ENCODE measurements at regions not wholly inside any gene's neighbourhood (a gene's known extent, or its start where the extent isn't known, plus 50 kb on each side); places are given as distances from the start of the nearest gene placed in this dataset.
"Not testable (repeated sequence)": the region's sequence is repeated elsewhere in the genome, so short reads cannot be mapped to it uniquely, and the experiment has no call there.

GRCh38 chr1:187985145-187985896, 1156.6 kb downstream of the PLA2G4A start:
- no peaks in the 10 kb centered on the region for H3K4me1 ChIP-seq (ENCODE audit: insufficient read depth, low read length)
- no peak overlapping the region for H3K4me3 ChIP-seq (ENCODE audit: low read length)
- no peaks in the 10 kb centered on the region for H3K27me3 ChIP-seq (ENCODE audit: insufficient read depth, low read length)
- H3K9me3 ChIP-seq (ENCODE audit: low read depth, low read length), result no peaks in the 10 kb centered on the region

GRCh38 chr1:187985897-187986654, 1157.3 kb downstream of the PLA2G4A start:
- Histone ChIP-seq H3K4me1 (ENCODE audit: insufficient read depth, low read length) (no peaks in the 10 kb centered on the region), H3K4me3 (ENCODE audit: low read length) (no peak overlapping the region), H3K9me3 (ENCODE audit: low read depth, low read length) (no peaks in the 10 kb centered on the region), H3K27me3 (ENCODE audit: insufficient read depth, low read length) (no peaks in the 10 kb centered on the region)

GRCh38 chr1:187987236-187987776, 1158.6 kb downstream of the PLA2G4A start:
- Histone ChIP-seq H3K9me3 (ENCODE audit: low read depth, low read length) (no peaks in the 10 kb centered on the region), H3K27me3 (ENCODE audit: insufficient read depth, low read length) (no peaks in the 10 kb centered on the region), H3K4me3 (ENCODE audit: low read length) (no peak overlapping the region), H3K4me1 (ENCODE audit: insufficient read depth, low read length) (no peaks in the 10 kb centered on the region)

GRCh38 chr1:187991944-187992343, 1163.2 kb downstream of the PLA2G4A start:
- peaks cover 4% of the 10 kb centered on the region for H3K9me3 ChIP-seq (ENCODE audit: low read depth, low read length)
- no peak overlapping the region for H3K4me3 ChIP-seq (ENCODE audit: low read length)
- H3K4me1 ChIP-seq (ENCODE audit: insufficient read depth, low read length), result no peaks in the 10 kb centered on the region
- H3K27me3 ChIP-seq (ENCODE audit: insufficient read depth, low read length), result no peaks in the 10 kb centered on the region

GRCh38 chr1:187996780-187997179, 1168.0 kb downstream of the PLA2G4A start:
- peaks cover 4% of the 10 kb centered on the region for H3K9me3 ChIP-seq (ENCODE audit: low read depth, low read length)
- H3K4me3 ChIP-seq (ENCODE audit: low read length), result no peak overlapping the region
- no peaks in the 10 kb centered on the region for H3K4me1 ChIP-seq (ENCODE audit: insufficient read depth, low read length)
- H3K27me3 ChIP-seq (ENCODE audit: insufficient read depth, low read length), result no peaks in the 10 kb centered on the region

GRCh38 chr1:187999973-188000372, 1171.2 kb downstream of the PLA2G4A start:
- peaks cover 4% of the 10 kb centered on the region for H3K9me3 ChIP-seq (ENCODE audit: low read depth, low read length)
- no peak overlapping the region for H3K4me3 ChIP-seq (ENCODE audit: low read length)
- no peaks in the 10 kb centered on the region for H3K27me3 ChIP-seq (ENCODE audit: insufficient read depth, low read length)
- H3K4me1 ChIP-seq (ENCODE audit: insufficient read depth, low read length), result no peaks in the 10 kb centered on the region

GRCh38 chr1:188003687-188004086, 1174.9 kb downstream of the PLA2G4A start:
- H3K9me3 ChIP-seq (ENCODE audit: low read depth, low read length); H3K4me1 ChIP-seq (ENCODE audit: insufficient read depth, low read length); H3K4me3 ChIP-seq (ENCODE audit: low read length); H3K27me3 ChIP-seq (ENCODE audit: insufficient read depth, low read length): not testable (repeated sequence)

GRCh38 chr1:188004849-188005248, 1176.1 kb downstream of the PLA2G4A start:
- no peak overlapping the region for H3K4me3 ChIP-seq (ENCODE audit: low read length)
- no peaks in the 10 kb centered on the region for H3K4me1 ChIP-seq (ENCODE audit: insufficient read depth, low read length)
- H3K9me3 ChIP-seq (ENCODE audit: low read depth, low read length), result peaks cover 4% of the 10 kb centered on the region
- H3K27me3 ChIP-seq (ENCODE audit: insufficient read depth, low read length), result no peaks in the 10 kb centered on the region

- H3K4me3 ChIP-seq (ENCODE audit: low read length), result no peak overlapping the region
- H3K4me1 ChIP-seq (ENCODE audit: insufficient read depth, low read length), result no peaks in the 10 kb centered on the region
- H3K9me3 ChIP-seq (ENCODE audit: low read depth, low read length), result peaks cover 4% of the 10 kb centered on the region
- no peaks in the 10 kb centered on the region for H3K27me3 ChIP-seq (ENCODE audit: insufficient read depth, low read length)
Measured at GRCh38 chr1:188006354-188006753, 1177.6 kb downstream of the PLA2G4A start.

GRCh38 chr1:188013222-188013849, 1184.6 kb downstream of the PLA2G4A start:
- H3K4me1 ChIP-seq (ENCODE audit: insufficient read depth, low read length), result not testable (repeated sequence)

GRCh38 chr1:188017921-188018320, 1189.2 kb downstream of the PLA2G4A start:
- no peak overlapping the region for H3K4me3 ChIP-seq (ENCODE audit: low read length)
- H3K27me3 ChIP-seq (ENCODE audit: insufficient read depth, low read length), result no peaks in the 10 kb centered on the region
- no peaks in the 10 kb centered on the region for H3K9me3 ChIP-seq (ENCODE audit: low read depth, low read length)
- no peaks in the 10 kb centered on the region for H3K4me1 ChIP-seq (ENCODE audit: insufficient read depth, low read length)

More at GRCh38 chr1:188013222-188013849, 1184.6 kb downstream of the PLA2G4A start:
- not testable (repeated sequence) for H3K27me3 ChIP-seq (ENCODE audit: insufficient read depth, low read length); H3K4me3 ChIP-seq (ENCODE audit: low read length); H3K9me3 ChIP-seq (ENCODE audit: low read depth, low read length)

- Histone ChIP-seq H3K9me3 (ENCODE audit: low read depth, low read length) (no peaks in the 10 kb centered on the region), H3K4me1 (ENCODE audit: insufficient read depth, low read length) (no peaks in the 10 kb centered on the region), H3K27me3 (ENCODE audit: insufficient read depth, low read length) (no peaks in the 10 kb centered on the region), H3K4me3 (ENCODE audit: low read length) (no peak overlapping the region)
Measured at GRCh38 chr1:188022661-188023060, 1193.9 kb downstream of the PLA2G4A start.

GRCh38 chr1:188023206-188023605, 1194.5 kb downstream of the PLA2G4A start:
- Histone ChIP-seq H3K4me1 (ENCODE audit: insufficient read depth, low read length) (no peaks in the 10 kb centered on the region), H3K4me3 (ENCODE audit: low read length) (no peak overlapping the region), H3K9me3 (ENCODE audit: low read depth, low read length) (no peaks in the 10 kb centered on the region), H3K27me3 (ENCODE audit: insufficient read depth, low read length) (no peaks in the 10 kb centered on the region)

GRCh38 chr1:188027613-188028012, 1198.9 kb downstream of the PLA2G4A start:
- Histone ChIP-seq H3K27me3 (ENCODE audit: insufficient read depth, low read length) (no peaks in the 10 kb centered on the region), H3K4me3 (ENCODE audit: low read length) (no peak overlapping the region), H3K9me3 (ENCODE audit: low read depth, low read length) (no peaks in the 10 kb centered on the region), H3K4me1 (ENCODE audit: insufficient read depth, low read length) (no peaks in the 10 kb centered on the region)

GRCh38 chr1:188037572-188037971, 1208.8 kb downstream of the PLA2G4A start:
- H3K4me1 ChIP-seq (ENCODE audit: insufficient read depth, low read length); H3K27me3 ChIP-seq (ENCODE audit: insufficient read depth, low read length); H3K4me3 ChIP-seq (ENCODE audit: low read length): not testable (repeated sequence)
- H3K9me3 ChIP-seq (ENCODE audit: low read depth, low read length), result peaks cover 11% of the 10 kb centered on the region
